GM12873 (cell line): ENCODE measurements at regions not wholly inside any gene's neighbourhood (a gene's known extent, or its start where the extent isn't known, plus 50 kb on each side); places are given as distances from the start of the nearest gene placed in this dataset.

ENCODE experiments used
- TF ChIP-seq, protein P1 (sequence below): IDR thresholded peaks from 2 replicates; pipeline ENCODE4 v1.5.1; 2012; ENCODE audit warnings: low read depth, mild to moderate bottlenecking, moderate library complexity, low read length, control low read depth; ENCODE audit not compliant: insufficient read depth; ENCODE audit errors: missing control alignments

DNA sequence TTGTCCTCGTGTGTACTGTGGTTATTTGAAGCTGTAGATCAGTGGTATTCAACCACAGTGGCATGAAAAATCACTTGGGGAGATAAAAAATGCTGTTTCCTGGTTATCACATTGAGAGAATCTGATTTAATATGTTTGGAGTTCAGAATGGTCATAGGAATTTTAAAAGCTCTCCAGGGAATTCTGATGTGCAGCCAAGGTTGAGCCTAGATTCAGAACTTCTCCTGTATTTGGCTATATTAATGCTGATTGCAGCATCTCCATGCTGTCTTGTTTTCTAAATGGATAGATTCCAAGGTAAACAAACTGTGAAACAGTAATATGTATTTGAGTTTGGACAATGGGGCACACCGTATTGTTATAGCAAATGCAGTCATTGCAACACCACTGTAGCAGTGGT is 982.2 kb upstream of the FBXO33 start:
- TF ChIP-seq, protein P1, sequence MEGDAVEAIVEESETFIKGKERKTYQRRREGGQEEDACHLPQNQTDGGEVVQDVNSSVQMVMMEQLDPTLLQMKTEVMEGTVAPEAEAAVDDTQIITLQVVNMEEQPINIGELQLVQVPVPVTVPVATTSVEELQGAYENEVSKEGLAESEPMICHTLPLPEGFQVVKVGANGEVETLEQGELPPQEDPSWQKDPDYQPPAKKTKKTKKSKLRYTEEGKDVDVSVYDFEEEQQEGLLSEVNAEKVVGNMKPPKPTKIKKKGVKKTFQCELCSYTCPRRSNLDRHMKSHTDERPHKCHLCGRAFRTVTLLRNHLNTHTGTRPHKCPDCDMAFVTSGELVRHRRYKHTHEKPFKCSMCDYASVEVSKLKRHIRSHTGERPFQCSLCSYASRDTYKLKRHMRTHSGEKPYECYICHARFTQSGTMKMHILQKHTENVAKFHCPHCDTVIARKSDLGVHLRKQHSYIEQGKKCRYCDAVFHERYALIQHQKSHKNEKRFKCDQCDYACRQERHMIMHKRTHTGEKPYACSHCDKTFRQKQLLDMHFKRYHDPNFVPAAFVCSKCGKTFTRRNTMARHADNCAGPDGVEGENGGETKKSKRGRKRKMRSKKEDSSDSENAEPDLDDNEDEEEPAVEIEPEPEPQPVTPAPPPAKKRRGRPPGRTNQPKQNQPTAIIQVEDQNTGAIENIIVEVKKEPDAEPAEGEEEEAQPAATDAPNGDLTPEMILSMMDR = no peak

DNA sequence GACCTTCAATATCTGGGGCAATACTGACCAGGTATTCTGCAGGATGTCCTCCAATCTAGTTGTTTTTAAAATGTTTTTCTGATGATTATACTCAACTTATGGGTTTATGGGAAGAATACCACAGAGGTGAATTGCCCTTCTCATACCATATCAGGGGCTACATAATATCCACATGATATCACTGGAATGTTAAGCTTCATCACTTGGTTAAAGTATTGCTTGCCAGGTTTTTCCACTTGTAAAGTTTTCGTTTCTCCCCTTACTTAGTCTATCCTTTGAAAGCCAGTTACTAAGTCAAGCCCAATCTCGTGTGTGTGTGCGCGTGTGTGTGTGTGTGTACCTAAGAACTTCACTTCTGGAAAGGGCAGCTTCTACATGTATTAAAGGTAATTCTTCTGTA is 980.9 kb upstream of the FBXO33 start:
- TF ChIP-seq, protein P1 = no peak

DNA sequence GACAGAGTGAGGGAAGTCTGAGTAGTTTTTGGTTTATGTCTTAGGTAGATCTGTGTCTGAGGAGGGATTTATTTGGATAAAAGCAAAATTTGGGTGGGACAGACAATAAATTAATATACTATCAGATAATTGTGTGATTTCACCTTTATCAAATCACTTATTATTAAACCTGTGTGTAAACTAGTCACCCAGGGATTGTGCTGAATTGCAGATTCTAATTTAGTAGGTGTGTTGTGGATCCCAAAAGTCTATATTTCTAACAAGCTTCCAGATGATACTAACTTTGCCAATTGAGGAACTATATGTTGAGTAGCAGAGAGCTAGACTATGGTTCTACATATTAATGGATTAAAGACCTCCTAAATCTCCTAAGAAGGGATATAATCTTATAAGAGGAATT is 978.5 kb upstream of the FBXO33 start:
- TF ChIP-seq, protein P1 = no peak

DNA sequence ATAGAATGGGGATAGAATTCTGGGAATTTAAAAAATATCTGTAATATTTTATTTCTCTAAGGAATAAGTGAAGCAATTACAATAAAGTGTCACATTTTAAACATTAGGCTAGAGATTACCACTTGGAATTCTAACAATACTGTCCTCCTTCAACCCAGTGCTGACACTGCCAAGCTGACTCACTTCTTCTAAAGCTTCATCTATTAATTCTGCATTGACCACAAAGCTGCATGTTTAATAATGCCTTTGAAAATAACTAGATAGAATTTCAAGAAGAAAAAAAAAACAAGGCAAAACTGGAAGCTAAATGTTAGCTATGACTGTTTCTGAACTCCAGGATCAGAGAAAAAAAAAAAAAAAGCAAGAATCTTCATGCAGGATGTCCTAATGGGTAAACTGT is 970.7 kb upstream of the FBXO33 start:
- TF ChIP-seq, protein P1 = no peak

DNA sequence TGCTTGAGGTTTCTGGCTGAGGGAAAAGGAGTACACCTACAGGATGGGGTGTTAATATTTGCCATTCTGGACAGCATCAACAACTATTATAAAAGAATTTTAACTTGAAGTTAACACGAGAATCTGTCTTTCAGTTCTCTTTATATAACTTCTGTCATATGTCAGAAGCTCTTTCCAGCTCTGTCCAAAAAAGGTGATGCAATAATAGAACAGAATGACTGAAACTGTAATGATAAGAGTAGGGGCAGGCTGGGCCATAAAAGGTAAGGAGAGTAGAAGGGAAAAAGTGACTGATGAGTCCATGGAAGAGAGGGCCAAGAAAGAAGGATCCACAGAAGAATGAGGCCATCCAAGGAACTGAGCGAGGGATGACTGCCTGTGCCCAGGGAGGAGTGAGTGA is 966.7 kb upstream of the FBXO33 start:
- TF ChIP-seq, protein P1 = no peak

DNA sequence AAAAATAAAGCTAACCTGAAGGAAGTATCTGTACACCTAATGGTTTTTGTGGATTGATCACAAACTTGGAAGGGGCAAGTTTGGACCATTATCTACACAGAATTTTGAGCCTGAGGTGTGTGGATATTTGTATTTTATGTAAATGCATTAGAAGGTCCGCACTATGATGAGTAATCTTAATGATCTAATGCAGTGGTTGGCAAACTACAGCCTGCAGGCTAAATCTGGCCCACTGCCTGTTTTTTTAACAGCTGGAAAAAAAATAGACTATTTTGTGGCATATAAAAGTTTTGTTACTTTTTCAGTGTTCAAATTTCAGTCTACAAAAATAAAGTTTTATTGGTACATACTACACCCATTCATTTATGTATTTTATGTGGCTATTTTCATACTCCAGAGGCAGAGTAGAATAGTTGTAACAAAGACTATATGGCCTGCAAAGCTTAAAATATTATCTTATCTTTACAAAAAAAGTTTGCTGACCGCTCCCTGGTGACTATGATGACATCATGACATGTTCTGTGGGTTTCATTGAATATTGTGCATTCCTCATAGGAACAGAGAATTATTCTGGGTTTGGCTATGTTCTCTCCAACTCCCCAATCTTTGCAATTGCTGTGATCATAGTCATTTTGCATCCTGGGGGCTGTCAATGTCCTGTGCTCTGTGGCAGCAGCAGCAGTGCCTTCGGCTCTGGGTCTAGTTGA is 962.6 kb upstream of the FBXO33 start:
- TF ChIP-seq, protein P1 = no peak

DNA sequence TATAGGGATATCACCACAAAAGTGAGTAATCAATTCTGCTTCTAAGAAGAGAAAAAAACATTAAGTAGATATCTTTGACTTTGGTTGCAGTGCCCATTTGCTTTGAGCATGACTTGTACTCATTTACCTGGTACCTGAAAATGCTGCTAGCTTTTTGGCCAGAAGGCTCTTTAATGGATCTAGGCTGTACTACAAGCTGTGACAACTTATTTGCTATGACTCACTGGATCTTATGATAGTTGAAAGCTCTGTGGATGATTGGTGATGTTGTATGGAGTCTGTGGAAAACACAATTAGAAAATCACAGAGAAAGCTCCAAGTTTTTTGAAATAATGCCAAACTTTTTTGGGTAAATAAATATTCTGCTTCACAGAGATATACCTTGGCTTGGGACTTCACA is 960.9 kb upstream of the FBXO33 start:
- TF ChIP-seq, protein P1 = no peak
